Hepatocyte (in vitro differentiated cells): ENCODE measurements at regions not wholly inside any gene's neighbourhood (a gene's known extent, or its start where the extent isn't known, plus 50 kb on each side); places are given as distances from the start of the nearest gene placed in this dataset.
"Not testable (repeated sequence)": the region's sequence is repeated elsewhere in the genome, so short reads cannot be mapped to it uniquely, and the experiment has no call there.

Source experiments
- EZH2 ChIP-seq: fragments of 200-600 bp; sonication (generic); IDR thresholded peaks from 2 replicates; pipeline ENCODE4 v1.6.1; 2016; ENCODE audit warnings: antibody characterized with exemption, mild to moderate bottlenecking, borderline replicate concordance
- TF ChIP-seq, protein P1 (sequence below): fragments of 200-600 bp; sonication (generic); IDR thresholded peaks from 2 replicates; pipeline ENCODE4 v1.5.1; 2016; ENCODE audit warnings: antibody characterized with exemption, mild to moderate bottlenecking; ENCODE audit not compliant: poor library complexity

DNA sequence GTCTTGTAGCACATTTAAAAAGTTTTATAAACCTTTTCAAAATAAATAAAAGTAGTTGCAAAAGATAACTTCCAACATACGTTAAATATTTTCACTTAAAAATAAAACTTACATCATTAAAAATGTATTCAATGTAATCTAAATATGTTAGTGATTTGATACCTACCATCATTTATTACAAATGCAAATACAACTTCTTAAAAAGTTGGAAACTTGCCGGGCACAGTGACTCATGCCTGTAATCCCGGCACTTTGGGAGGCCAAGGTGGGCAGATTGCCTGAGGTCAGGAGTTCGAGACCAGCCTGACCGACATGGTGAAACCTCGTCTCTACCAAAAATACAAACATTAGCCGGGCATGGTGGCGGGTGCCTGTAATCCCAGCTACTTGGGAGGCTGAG is 122.6 kb upstream of the PODXL start:
- TF ChIP-seq, protein P1, sequence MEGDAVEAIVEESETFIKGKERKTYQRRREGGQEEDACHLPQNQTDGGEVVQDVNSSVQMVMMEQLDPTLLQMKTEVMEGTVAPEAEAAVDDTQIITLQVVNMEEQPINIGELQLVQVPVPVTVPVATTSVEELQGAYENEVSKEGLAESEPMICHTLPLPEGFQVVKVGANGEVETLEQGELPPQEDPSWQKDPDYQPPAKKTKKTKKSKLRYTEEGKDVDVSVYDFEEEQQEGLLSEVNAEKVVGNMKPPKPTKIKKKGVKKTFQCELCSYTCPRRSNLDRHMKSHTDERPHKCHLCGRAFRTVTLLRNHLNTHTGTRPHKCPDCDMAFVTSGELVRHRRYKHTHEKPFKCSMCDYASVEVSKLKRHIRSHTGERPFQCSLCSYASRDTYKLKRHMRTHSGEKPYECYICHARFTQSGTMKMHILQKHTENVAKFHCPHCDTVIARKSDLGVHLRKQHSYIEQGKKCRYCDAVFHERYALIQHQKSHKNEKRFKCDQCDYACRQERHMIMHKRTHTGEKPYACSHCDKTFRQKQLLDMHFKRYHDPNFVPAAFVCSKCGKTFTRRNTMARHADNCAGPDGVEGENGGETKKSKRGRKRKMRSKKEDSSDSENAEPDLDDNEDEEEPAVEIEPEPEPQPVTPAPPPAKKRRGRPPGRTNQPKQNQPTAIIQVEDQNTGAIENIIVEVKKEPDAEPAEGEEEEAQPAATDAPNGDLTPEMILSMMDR = not testable (repeated sequence)
- TF ChIP-seq EZH2 = not testable (repeated sequence)
